AG10803 (cell line): ENCODE measurements at regions not wholly inside any gene's neighbourhood (a gene's known extent, or its start where the extent isn't known, plus 50 kb on each side); places are given as distances from the start of the nearest gene placed in this dataset.

ENCODE experiments used
- DNase-seq: peaks from one replicate; pipeline ENCODE4 v3.0.0; 2010; ENCODE audit warnings: low read depth
- H3K4me3 ChIP-seq: 2 replicates; pipeline ENCODE4 v1.5.1; 2011; ENCODE audit warnings: mild to moderate bottlenecking, low read length, control low read depth
- CTCF ChIP-seq: conservative IDR thresholded peaks from 2 replicates; pipeline ENCODE4 v1.5.1; 2011; ENCODE audit warnings: mild to moderate bottlenecking, low read length, control low read depth, inconsistent platforms

- no peak overlapping the region for H3K4me3 ChIP-seq
- no peak for TF ChIP-seq CTCF
- no peak for DNase-seq
Measured at GRCh38 chr5:44661851-44662250, 146.9 kb upstream of the MRPS30 start.

- no peak overlapping the region for H3K4me3 ChIP-seq
- no peak for DNase-seq
- TF ChIP-seq CTCF = no peak
Measured at GRCh38 chr5:44660251-44660650, 148.5 kb upstream of the MRPS30 start.

DNA sequence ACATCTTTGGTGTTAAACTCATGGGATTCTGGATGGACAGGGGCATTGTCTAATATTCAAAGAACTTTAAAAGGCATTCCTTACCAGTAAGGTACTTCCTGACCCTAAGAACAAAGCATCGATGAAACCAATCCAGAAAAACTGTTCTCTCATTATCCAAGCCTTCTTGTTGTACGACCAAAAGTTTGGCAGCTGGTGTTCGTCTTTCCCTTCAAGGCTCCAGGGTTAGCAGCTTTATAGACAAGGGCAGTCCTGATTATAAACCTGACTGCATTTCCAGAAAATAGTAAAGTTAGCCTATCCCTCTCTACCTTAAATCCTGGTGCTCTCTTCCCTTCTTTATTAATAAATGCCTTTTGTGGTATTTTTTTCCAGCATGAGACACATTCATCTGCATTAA lies 149.4 kb upstream of the MRPS30 start:
- H3K4me3 ChIP-seq = no peak overlapping the region
- TF ChIP-seq CTCF = no peak
- no peak for DNase-seq

GRCh38 chr5:44652674-44653073 lies 156.1 kb upstream of the MRPS30 start:
- no peak for DNase-seq
- no peak overlapping the region for H3K4me3 ChIP-seq

GRCh38 chr5:44646016-44646415 lies 162.7 kb upstream of the MRPS30 start:
- no peak overlapping the region for H3K4me3 ChIP-seq
- no peak for DNase-seq
- TF ChIP-seq CTCF = no peak

More at GRCh38 chr5:44652674-44653073, 156.1 kb upstream of the MRPS30 start:
- TF ChIP-seq CTCF = no peak

GRCh38 chr5:44645502-44645901 lies 163.2 kb upstream of the MRPS30 start:
- no peak overlapping the region for H3K4me3 ChIP-seq
- no peak for TF ChIP-seq CTCF

GRCh38 chr5:44644628-44645027 lies 164.1 kb upstream of the MRPS30 start:
- no peak for DNase-seq
- H3K4me3 ChIP-seq = no peak overlapping the region
- TF ChIP-seq CTCF = no peak

More at GRCh38 chr5:44645502-44645901, 163.2 kb upstream of the MRPS30 start:
- no peak for DNase-seq
